ENCODE measurements at regions not wholly inside any gene's neighbourhood (a gene's known extent, or its start where the extent isn't known, plus 50 kb on each side); places are given as distances from the start of the nearest gene placed in this dataset.

DNA sequence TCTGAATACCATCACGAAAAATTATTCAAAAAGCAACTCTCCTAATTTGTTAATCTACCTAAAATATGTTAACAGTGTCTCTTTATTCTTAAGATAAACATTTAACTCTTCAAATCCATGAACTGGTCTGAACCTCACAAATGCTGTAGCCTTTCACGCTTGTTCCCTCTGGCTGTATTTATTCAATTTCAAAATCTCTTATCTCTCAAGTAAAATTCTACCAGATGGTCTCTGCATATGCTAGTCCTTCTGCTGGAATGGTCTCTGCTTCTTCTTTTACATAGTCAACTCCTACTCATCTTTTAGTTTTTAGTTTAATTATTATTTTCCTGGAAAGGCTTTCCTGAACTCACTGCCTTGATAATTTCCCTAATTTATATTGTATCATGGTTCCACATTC is 232.9 kb upstream of the PCDH20 start:
- TF ChIP-seq EZH2phosphoT487 (IDR thresholded peaks at IDR 0.05; ENCODE audit: unreplicated experiment) = no peak
- TF ChIP-seq JUNB (IDR thresholded peaks at IDR 0.05; ENCODE audit: unreplicated experiment) = no peak
- TF ChIP-seq, protein P1, sequence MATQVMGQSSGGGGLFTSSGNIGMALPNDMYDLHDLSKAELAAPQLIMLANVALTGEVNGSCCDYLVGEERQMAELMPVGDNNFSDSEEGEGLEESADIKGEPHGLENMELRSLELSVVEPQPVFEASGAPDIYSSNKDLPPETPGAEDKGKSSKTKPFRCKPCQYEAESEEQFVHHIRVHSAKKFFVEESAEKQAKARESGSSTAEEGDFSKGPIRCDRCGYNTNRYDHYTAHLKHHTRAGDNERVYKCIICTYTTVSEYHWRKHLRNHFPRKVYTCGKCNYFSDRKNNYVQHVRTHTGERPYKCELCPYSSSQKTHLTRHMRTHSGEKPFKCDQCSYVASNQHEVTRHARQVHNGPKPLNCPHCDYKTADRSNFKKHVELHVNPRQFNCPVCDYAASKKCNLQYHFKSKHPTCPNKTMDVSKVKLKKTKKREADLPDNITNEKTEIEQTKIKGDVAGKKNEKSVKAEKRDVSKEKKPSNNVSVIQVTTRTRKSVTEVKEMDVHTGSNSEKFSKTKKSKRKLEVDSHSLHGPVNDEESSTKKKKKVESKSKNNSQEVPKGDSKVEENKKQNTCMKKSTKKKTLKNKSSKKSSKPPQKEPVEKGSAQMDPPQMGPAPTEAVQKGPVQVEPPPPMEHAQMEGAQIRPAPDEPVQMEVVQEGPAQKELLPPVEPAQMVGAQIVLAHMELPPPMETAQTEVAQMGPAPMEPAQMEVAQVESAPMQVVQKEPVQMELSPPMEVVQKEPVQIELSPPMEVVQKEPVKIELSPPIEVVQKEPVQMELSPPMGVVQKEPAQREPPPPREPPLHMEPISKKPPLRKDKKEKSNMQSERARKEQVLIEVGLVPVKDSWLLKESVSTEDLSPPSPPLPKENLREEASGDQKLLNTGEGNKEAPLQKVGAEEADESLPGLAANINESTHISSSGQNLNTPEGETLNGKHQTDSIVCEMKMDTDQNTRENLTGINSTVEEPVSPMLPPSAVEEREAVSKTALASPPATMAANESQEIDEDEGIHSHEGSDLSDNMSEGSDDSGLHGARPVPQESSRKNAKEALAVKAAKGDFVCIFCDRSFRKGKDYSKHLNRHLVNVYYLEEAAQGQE (IDR thresholded peaks at IDR 0.05; ENCODE audit: unreplicated experiment) = no peak
- TF ChIP-seq, protein P2, sequence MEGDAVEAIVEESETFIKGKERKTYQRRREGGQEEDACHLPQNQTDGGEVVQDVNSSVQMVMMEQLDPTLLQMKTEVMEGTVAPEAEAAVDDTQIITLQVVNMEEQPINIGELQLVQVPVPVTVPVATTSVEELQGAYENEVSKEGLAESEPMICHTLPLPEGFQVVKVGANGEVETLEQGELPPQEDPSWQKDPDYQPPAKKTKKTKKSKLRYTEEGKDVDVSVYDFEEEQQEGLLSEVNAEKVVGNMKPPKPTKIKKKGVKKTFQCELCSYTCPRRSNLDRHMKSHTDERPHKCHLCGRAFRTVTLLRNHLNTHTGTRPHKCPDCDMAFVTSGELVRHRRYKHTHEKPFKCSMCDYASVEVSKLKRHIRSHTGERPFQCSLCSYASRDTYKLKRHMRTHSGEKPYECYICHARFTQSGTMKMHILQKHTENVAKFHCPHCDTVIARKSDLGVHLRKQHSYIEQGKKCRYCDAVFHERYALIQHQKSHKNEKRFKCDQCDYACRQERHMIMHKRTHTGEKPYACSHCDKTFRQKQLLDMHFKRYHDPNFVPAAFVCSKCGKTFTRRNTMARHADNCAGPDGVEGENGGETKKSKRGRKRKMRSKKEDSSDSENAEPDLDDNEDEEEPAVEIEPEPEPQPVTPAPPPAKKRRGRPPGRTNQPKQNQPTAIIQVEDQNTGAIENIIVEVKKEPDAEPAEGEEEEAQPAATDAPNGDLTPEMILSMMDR (conservative IDR thresholded peaks at IDR 0.05; ENCODE audit: low read depth in 2 of 2) = no peak
- no peak for TF ChIP-seq POLR2AphosphoS5 (IDR thresholded peaks at IDR 0.05; ENCODE audit: low read depth)
- no peak for TF ChIP-seq EZH2 (IDR thresholded peaks at IDR 0.05; ENCODE audit: low read depth, unreplicated experiment)
- TF ChIP-seq ZNF114 (CRISPR knock-in tag; IDR thresholded peaks at IDR 0.05) = no peak
- no peak for TF ChIP-seq CREB1 (CRISPR knock-in tag; IDR thresholded peaks at IDR 0.05; ENCODE audit: low read depth)
- no peak for TF ChIP-seq NANOG (IDR thresholded peaks at IDR 0.05; ENCODE audit: borderline replicate concordance)
- TF ChIP-seq STAT1 (IDR thresholded peaks at IDR 0.05; ENCODE audit: unreplicated experiment) = no peak
- TF ChIP-seq, protein P3, sequence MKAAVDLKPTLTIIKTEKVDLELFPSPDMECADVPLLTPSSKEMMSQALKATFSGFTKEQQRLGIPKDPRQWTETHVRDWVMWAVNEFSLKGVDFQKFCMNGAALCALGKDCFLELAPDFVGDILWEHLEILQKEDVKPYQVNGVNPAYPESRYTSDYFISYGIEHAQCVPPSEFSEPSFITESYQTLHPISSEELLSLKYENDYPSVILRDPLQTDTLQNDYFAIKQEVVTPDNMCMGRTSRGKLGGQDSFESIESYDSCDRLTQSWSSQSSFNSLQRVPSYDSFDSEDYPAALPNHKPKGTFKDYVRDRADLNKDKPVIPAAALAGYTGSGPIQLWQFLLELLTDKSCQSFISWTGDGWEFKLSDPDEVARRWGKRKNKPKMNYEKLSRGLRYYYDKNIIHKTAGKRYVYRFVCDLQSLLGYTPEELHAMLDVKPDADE (IDR thresholded peaks at IDR 0.05) = no peak
- TF ChIP-seq, protein P4, sequence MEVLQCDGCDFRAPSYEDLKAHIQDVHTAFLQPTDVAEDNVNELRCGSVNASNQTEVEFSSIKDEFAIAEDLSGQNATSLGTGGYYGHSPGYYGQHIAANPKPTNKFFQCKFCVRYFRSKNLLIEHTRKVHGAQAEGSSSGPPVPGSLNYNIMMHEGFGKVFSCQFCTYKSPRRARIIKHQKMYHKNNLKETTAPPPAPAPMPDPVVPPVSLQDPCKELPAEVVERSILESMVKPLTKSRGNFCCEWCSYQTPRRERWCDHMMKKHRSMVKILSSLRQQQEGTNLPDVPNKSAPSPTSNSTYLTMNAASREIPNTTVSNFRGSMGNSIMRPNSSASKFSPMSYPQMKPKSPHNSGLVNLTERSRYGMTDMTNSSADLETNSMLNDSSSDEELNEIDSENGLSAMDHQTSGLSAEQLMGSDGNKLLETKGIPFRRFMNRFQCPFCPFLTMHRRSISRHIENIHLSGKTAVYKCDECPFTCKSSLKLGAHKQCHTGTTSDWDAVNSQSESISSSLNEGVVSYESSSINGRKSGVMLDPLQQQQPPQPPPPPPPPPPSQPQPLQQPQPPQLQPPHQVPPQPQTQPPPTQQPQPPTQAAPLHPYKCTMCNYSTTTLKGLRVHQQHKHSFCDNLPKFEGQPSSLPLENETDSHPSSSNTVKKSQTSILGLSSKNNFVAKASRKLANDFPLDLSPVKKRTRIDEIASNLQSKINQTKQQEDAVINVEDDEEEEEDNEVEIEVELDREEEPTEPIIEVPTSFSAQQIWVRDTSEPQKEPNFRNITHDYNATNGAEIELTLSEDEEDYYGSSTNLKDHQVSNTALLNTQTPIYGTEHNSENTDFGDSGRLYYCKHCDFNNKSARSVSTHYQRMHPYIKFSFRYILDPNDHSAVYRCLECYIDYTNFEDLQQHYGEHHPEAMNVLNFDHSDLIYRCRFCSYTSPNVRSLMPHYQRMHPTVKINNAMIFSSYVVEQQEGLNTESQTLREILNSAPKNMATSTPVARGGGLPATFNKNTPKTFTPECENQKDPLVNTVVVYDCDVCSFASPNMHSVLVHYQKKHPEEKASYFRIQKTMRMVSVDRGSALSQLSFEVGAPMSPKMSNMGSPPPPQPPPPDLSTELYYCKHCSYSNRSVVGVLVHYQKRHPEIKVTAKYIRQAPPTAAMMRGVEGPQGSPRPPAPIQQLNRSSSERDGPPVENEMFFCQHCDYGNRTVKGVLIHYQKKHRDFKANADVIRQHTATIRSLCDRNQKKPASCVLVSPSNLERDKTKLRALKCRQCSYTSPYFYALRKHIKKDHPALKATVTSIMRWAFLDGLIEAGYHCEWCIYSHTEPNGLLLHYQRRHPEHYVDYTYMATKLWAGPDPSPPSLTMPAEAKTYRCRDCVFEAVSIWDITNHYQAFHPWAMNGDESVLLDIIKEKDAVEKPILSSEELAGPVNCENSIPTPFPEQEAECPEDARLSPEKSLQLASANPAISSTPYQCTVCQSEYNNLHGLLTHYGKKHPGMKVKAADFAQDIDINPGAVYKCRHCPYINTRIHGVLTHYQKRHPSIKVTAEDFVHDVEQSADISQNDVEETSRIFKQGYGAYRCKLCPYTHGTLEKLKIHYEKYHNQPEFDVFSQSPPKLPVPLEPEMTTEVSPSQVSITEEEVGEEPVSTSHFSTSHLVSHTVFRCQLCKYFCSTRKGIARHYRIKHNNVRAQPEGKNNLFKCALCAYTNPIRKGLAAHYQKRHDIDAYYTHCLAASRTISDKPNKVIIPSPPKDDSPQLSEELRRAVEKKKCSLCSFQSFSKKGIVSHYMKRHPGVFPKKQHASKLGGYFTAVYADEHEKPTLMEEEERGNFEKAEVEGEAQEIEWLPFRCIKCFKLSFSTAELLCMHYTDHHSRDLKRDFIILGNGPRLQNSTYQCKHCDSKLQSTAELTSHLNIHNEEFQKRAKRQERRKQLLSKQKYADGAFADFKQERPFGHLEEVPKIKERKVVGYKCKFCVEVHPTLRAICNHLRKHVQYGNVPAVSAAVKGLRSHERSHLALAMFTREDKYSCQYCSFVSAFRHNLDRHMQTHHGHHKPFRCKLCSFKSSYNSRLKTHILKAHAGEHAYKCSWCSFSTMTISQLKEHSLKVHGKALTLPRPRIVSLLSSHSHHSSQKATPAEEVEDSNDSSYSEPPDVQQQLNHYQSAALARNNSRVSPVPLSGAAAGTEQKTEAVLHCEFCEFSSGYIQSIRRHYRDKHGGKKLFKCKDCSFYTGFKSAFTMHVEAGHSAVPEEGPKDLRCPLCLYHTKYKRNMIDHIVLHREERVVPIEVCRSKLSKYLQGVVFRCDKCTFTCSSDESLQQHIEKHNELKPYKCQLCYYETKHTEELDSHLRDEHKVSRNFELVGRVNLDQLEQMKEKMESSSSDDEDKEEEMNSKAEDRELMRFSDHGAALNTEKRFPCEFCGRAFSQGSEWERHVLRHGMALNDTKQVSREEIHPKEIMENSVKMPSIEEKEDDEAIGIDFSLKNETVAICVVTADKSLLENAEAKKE (CRISPR knock-in tag; IDR thresholded peaks at IDR 0.05) = no peak

Data from GM23338 (cell line).